K562 (cell line): ENCODE measurements at regions not wholly inside any gene's neighbourhood (a gene's known extent, or its start where the extent isn't known, plus 50 kb on each side); places are given as distances from the start of the nearest gene placed in this dataset.

Experiments used
- ATAC-seq: fragments of 200-7000 bp; cut with Tn5 transposase; 3 replicates; pipeline ENCODE4 v1.9.1; 2020; ENCODE audit warnings: moderate library complexity
- BruUV-seq: library from RNA; stranded (reverse); fragments of 400-500 nt; replicated peaks from 2 replicates; lab custom pipeline; 2021; lab: Mats Ljungman, UMichigan
- CTCF ChIA-PET: fragments of 300-600 bp; formaldehyde crosslinking; extraction: SDS; loops from one replicate; lab custom pipeline; 2021; ENCODE audit warnings: low intra/inter-chr PET ratio; lab: Yijun Ruan, JAX
- POLR2A ChIA-PET: fragments of 300-600, 350-650 bp; sonication (Branson Sonifier 250); formaldehyde crosslinking; extraction: SDS; loops from one replicate; lab custom pipeline; 2021; ENCODE audit warnings: antibody characterized with exemption, inconsistent platforms; lab: Yijun Ruan, JAX
- DNase-seq, 4 experiments: peaks; one replicate each; pipeline versions ENCODE4 v3.0.0 to v3.0.0-alpha.2; 2011 to 2018; ENCODE audit warnings: low spot score in 3 of 4, mixed read lengths in 3 of 4; ENCODE audit errors: extremely low read depth in 1 of 4
- FAIRE-seq: peaks from 2 replicates; lab custom pipeline; 2011; peaks lifted over from hg19 to GRCh38; lab: Jason Lieb, UNC
- H2AFZ ChIP-seq: 2 replicates; pipeline ENCODE4 v1.6.0; 2011; ENCODE audit warnings: low read depth, low read length, control low read depth, inconsistent platforms
- H3K27ac ChIP-seq: fragments of 200-600 bp; 3 replicates; pipeline ENCODE4 v1.8.0; 2011; ENCODE audit warnings: low read depth, mild to moderate bottlenecking, control low read depth, inconsistent platforms, low read length, moderate library complexity, mixed read lengths; ENCODE audit errors: extremely low read depth
- H3K27me3 ChIP-seq, 2 experiments: fragments of 300-600 bp in 1 of 2; 2 replicates in 1 of 2; 3 replicates in 1 of 2; pipeline versions ENCODE4 v1.6.0 to v1.8.0; 2011; ENCODE audit warnings: inconsistent platforms in 2 of 2, low read length in 2 of 2, mild to moderate bottlenecking in 1 of 2, mixed read lengths in 1 of 2, moderate library complexity in 1 of 2; ENCODE audit not compliant: control insufficient read depth in 2 of 2, insufficient read depth in 2 of 2
- H3K36me3 ChIP-seq: fragments of 300-600 bp; 3 replicates; pipeline ENCODE4 v1.8.0; 2011; ENCODE audit warnings: mild to moderate bottlenecking, low read length, inconsistent platforms; ENCODE audit not compliant: control insufficient read depth, insufficient read depth
- H3K4me1 ChIP-seq, 2 experiments: fragments of 200-600 bp in 1 of 2; replicated peaks in 1 of 2; 2 replicates in 1 of 2; 3 replicates in 1 of 2; pipeline versions ENCODE4 v1.5.1 to v1.8.0; 2011; ENCODE audit warnings: inconsistent platforms in 2 of 2, low read length in 2 of 2, mild to moderate bottlenecking in 1 of 2, mixed read lengths in 1 of 2, moderate library complexity in 1 of 2; ENCODE audit not compliant: control insufficient read depth in 2 of 2, insufficient read depth in 2 of 2
- H3K4me2 ChIP-seq: 2 replicates; pipeline ENCODE4 v1.6.1; 2011; ENCODE audit warnings: low read length, control low read depth, inconsistent platforms, mixed read lengths; ENCODE audit not compliant: insufficient read depth
- H3K4me3 ChIP-seq: fragments of 200-600 bp; sonication (generic), shearing (Covaris generic); 2 replicates; pipeline ENCODE4 v1.5.1; 2016; ENCODE audit warnings: control low read depth, inconsistent platforms
- H3K79me2 ChIP-seq: fragments of 200-600 bp; 3 replicates; pipeline ENCODE4 v1.8.0; 2011; ENCODE audit warnings: low read length, inconsistent platforms; ENCODE audit not compliant: control insufficient read depth, insufficient read depth
- H3K9ac ChIP-seq, 2 experiments: 2 replicates each; pipeline versions ENCODE4 v1.6.0 to v1.6.1; 2011; ENCODE audit warnings: low read depth in 2 of 2, low read length in 2 of 2, control low read depth in 1 of 2, inconsistent platforms in 1 of 2, mild to moderate bottlenecking in 1 of 2, mixed read lengths in 1 of 2; ENCODE audit not compliant: insufficient read depth in 1 of 2
- H3K9me1 ChIP-seq: one replicate; pipeline ENCODE4 v1.6.0; 2011; ENCODE audit warnings: inconsistent platforms, mild to moderate bottlenecking, low read length, moderate library complexity; ENCODE audit not compliant: control insufficient read depth, insufficient read depth
- H3K9me3 ChIP-seq: replicated peaks from 2 replicates; pipeline ENCODE4 v1.5.1; 2011; ENCODE audit warnings: low read depth, low read length, inconsistent platforms; ENCODE audit not compliant: control insufficient read depth, insufficient read depth
- H4K20me1 ChIP-seq: replicated peaks from 2 replicates; pipeline ENCODE4 v1.6.1; 2011; ENCODE audit warnings: low read length, inconsistent platforms, mixed read lengths; ENCODE audit not compliant: control insufficient read depth, insufficient read depth
- EZH2 ChIP-seq: IDR thresholded peaks from 2 replicates; pipeline ENCODE4 v1.6.1; 2012; ENCODE audit warnings: low read depth, mild to moderate bottlenecking, inconsistent platforms, low read length, borderline replicate concordance
- FOXA1 ChIP-seq: fragments of 450-650 bp; IDR thresholded peaks from 2 replicates; pipeline ENCODE4 v1.6.1; 2016; ENCODE audit warnings: mild to moderate bottlenecking, borderline replicate concordance
- GATAD2A ChIP-seq: fragments of 450-650 bp; IDR thresholded peaks from 2 replicates; pipeline ENCODE4 v1.6.1; 2017
- MTA3 ChIP-seq: fragments of 450-650 bp; formaldehyde crosslinking; IDR thresholded peaks from 2 replicates; pipeline ENCODE4 v1.6.1; 2017; ENCODE audit warnings: mild to moderate bottlenecking, borderline replicate concordance
- MYNN ChIP-seq, 2 experiments: sonication (generic); formaldehyde crosslinking in 1 of 2; IDR thresholded peaks; 2 replicates each; pipeline versions ENCODE4 v1.5.0 to v1.6.1; 2016 to 2020; ENCODE audit warnings: antibody characterized with exemption in 1 of 2, missing genetic modification reagents in 1 of 2
- NFATC3 ChIP-seq: fragments of 450-650 bp; IDR thresholded peaks from 2 replicates; pipeline ENCODE4 v1.6.1; 2017; ENCODE audit warnings: mild to moderate bottlenecking
- RBFOX2 ChIP-seq: fragments of 200-400 bp; formaldehyde crosslinking; IDR thresholded peaks from 2 replicates; pipeline ENCODE4 v1.6.1; 2017; ENCODE audit warnings: low read depth, mild to moderate bottlenecking, low read length, moderate library complexity
- RBM14 ChIP-seq: fragments of 200-400 bp; formaldehyde crosslinking; IDR thresholded peaks from 2 replicates; pipeline ENCODE4 v1.6.1; 2018; ENCODE audit warnings: low read depth, mild to moderate bottlenecking, low read length, moderate library complexity, borderline replicate concordance; ENCODE audit not compliant: insufficient read depth
- RBM22 ChIP-seq: fragments of 200-400 bp; formaldehyde crosslinking; IDR thresholded peaks from 2 replicates; pipeline ENCODE4 v1.6.1; 2018; ENCODE audit warnings: low read length, low read depth; ENCODE audit not compliant: poor library complexity, severe bottlenecking
- SLC30A9 ChIP-seq: fragments of 250-450 bp; sonication (Bioruptor Pico); IDR thresholded peaks from 2 replicates; pipeline ENCODE4 v1.8.0; 2022; ENCODE audit warnings: mild to moderate bottlenecking, moderate library complexity
- SMARCC2 ChIP-seq: fragments of 450-650 bp; IDR thresholded peaks from 2 replicates; pipeline ENCODE4 v1.6.1; 2017; ENCODE audit warnings: antibody characterized with exemption, moderate library complexity, mild to moderate bottlenecking, low read depth
- SRSF9 ChIP-seq: fragments of 200-400 bp; formaldehyde crosslinking; IDR thresholded peaks from 2 replicates; pipeline ENCODE4 v1.6.1; 2017; ENCODE audit warnings: low read depth, low read length, borderline replicate concordance
- ZNF384 ChIP-seq: IDR thresholded peaks from 2 replicates; pipeline ENCODE4 v1.6.1; 2012; ENCODE audit warnings: low read depth, low read length, improper control_type of control experiment
- WGBS: fragments of 100-300 bp; shearing (Covaris generic); methylation state at CpG from one replicate; pipeline ENCODE4 v1.1.6; 2016; ENCODE audit warnings: low coverage, mixed read lengths; ENCODE audit not compliant: insufficient coverage; ENCODE audit errors: missing lambda C conversion rate; 5-methylcytosine and 5-hydroxymethylcytosine counted together
- in situ Hi-C: fragments of 300-500 bp; cut with MboI; formaldehyde crosslinking; loops from 4 replicates; pipeline ENCODE4 v1.15.0; 2018; ENCODE audit warnings: inconsistent platforms, mixed read lengths
- intact Hi-C: fragments of 100-400 bp; cut with micrococcal nuclease; formaldehyde crosslinking; loops from 2 replicates; pipeline ENCODE4 v1.14.2; 2022
- TF ChIP-seq, protein P1 (sequence below), 2 experiments: fragments of 450-650 bp; IDR thresholded peaks; 2 replicates each; pipeline ENCODE4 v1.6.1; 2016
- TF ChIP-seq, protein P2 (sequence below): IDR thresholded peaks from 2 replicates; pipeline ENCODE4 v1.6.1; 2014; ENCODE audit warnings: antibody characterized with exemption

- Histone ChIP-seq H3K27me3 (no peaks in the 10 kb centered on the region; a peak in 1 of 5 replicates), H3K9me3 (no peaks in the 10 kb centered on the region), H3K79me2 (no peaks in the 10 kb centered on the region), H3K27ac (no peak overlapping the region), H3K9me1 (no peaks in the 10 kb centered on the region), H2AFZ (no peak overlapping the region), H3K4me3 (no peak overlapping the region), H3K36me3 (no peaks in the 10 kb centered on the region), H3K9ac (no peak overlapping the region), H3K4me2 (no peak overlapping the region), H4K20me1 (no peaks in the 10 kb centered on the region), H3K4me1 (no peaks in the 10 kb centered on the region)
- in situ Hi-C loops (no loop called here), intact Hi-C loops (no loop called here)
- no TSS peak for BruUV-seq
- no peak for FAIRE-seq
- ChIA-PET CTCF (no interaction called here), POLR2A (interaction anchor here (0.6 to 0.9 kb wide), 2 partner anchors 8 to 18 kb away, joined by 3 to 4 read pairs; no protein-coding TSS in a partner anchor)
- no peak for TF ChIP-seq SRSF9
- no peak for TF ChIP-seq SLC30A9 (CRISPR knock-in tag)
- no peak for TF ChIP-seq SMARCC2
- TF ChIP-seq, protein P1, sequence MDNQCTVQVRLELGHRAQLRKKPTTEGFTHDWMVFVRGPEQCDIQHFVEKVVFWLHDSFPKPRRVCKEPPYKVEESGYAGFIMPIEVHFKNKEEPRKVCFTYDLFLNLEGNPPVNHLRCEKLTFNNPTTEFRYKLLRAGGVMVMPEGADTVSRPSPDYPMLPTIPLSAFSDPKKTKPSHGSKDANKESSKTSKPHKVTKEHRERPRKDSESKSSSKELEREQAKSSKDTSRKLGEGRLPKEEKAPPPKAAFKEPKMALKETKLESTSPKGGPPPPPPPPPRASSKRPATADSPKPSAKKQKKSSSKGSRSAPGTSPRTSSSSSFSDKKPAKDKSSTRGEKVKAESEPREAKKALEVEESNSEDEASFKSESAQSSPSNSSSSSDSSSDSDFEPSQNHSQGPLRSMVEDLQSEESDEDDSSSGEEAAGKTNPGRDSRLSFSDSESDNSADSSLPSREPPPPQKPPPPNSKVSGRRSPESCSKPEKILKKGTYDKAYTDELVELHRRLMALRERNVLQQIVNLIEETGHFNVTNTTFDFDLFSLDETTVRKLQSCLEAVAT (IDR thresholded peaks at IDR 0.05): no peak
- no peak for DNase-seq
- ATAC-seq: no peak
- WGBS: 0% methylated on average over 14 of the region's 14 CpGs
Measured at GRCh38 chr9:89701221-89701798, 96.5 kb downstream of the GADD45G start.

DNA sequence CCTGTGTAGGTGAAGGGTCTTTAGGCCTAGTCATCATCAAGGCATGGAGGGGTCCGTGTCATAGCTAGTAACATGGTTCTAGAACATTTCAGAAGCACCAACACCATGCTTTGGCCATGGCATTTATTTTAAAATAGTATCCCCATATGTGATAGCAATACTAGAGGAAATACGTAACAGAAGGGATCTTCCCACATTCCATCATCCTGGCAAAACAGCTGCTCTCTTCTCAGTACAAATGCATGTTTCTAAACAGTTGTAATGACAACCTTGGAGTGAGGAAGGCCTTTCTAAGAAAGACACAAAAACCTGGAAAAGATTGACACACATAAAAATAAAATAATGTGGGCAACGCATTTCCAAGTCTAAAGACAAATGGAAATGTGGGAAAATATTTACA lies 97.6 kb downstream of the GADD45G start:
- ChIA-PET POLR2A (interaction anchor here (0.9 kb wide), 1 partner anchor 17 kb away, joined by 4 read pairs; no protein-coding TSS in a partner anchor), CTCF (no interaction called here)
- in situ Hi-C loops (no loop called here), intact Hi-C loops (no loop called here)
- H3K9me3 ChIP-seq: no peaks in the 10 kb centered on the region
- H3K9me1 ChIP-seq: no peaks in the 10 kb centered on the region
- TF ChIP-seq MYNN (IDR thresholded peaks at IDR 0.05) (no peak), MYNN (CRISPR knock-in tag; IDR thresholded peaks at IDR 0.05) (no peak), FOXA1 (no peak), RBM14 (no peak), GATAD2A (no peak), MTA3 (no peak), NFATC3 (no peak), ZNF384 (no peak), EZH2 (no peak), RBM22 (no peak), RBFOX2 (no peak)
- TF ChIP-seq, protein P2, sequence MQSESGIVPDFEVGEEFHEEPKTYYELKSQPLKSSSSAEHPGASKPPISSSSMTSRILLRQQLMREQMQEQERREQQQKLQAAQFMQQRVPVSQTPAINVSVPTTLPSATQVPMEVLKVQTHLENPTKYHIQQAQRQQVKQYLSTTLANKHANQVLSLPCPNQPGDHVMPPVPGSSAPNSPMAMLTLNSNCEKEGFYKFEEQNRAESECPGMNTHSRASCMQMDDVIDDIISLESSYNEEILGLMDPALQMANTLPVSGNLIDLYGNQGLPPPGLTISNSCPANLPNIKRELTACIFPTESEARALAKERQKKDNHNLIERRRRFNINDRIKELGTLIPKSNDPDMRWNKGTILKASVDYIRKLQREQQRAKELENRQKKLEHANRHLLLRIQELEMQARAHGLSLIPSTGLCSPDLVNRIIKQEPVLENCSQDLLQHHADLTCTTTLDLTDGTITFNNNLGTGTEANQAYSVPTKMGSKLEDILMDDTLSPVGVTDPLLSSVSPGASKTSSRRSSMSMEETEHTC: no peak
- WGBS: 0% methylated on average over 3 of the region's 3 CpGs
- H3K27me3 ChIP-seq: no peaks in the 10 kb centered on the region; a peak in 1 of 5 replicates
- H3K4me1 ChIP-seq: no peaks in the 10 kb centered on the region
- ATAC-seq (no peak), DNase-seq (no peak), FAIRE-seq (no peak)
- H4K20me1 ChIP-seq: no peaks in the 10 kb centered on the region
- H3K4me2 ChIP-seq: no peak overlapping the region
- no peak overlapping the region for H2AFZ ChIP-seq
- no peaks in the 10 kb centered on the region for H3K79me2 ChIP-seq
- H3K9ac ChIP-seq: no peak overlapping the region
- BruUV-seq: no TSS peak
- no peaks in the 10 kb centered on the region for H3K36me3 ChIP-seq
- no peak overlapping the region for H3K27ac ChIP-seq
- H3K4me3 ChIP-seq: no peak overlapping the region
